HG03159 (cell line): ENCODE measurements at regions not wholly inside any gene's neighbourhood (a gene's known extent, or its start where the extent isn't known, plus 50 kb on each side); places are given as distances from the start of the nearest gene placed in this dataset.
A peak's percentile ranks its signal among the peaks of the same experiment; 100 is the strongest.

ENCODE experiments used
- ATAC-seq: cut with Tn5 transposase; IDR thresholded peaks from one replicate; pipeline ENCODE4 v1.9.1; 2021; ENCODE audit warnings: mild to moderate bottlenecking, moderate library complexity; ENCODE audit not compliant: unreplicated experiment

- no peak for ATAC-seq
Observed at GRCh38 chr2:108139521-108139920, 100.2 kb upstream of the SULT1C3 start.

DNA sequence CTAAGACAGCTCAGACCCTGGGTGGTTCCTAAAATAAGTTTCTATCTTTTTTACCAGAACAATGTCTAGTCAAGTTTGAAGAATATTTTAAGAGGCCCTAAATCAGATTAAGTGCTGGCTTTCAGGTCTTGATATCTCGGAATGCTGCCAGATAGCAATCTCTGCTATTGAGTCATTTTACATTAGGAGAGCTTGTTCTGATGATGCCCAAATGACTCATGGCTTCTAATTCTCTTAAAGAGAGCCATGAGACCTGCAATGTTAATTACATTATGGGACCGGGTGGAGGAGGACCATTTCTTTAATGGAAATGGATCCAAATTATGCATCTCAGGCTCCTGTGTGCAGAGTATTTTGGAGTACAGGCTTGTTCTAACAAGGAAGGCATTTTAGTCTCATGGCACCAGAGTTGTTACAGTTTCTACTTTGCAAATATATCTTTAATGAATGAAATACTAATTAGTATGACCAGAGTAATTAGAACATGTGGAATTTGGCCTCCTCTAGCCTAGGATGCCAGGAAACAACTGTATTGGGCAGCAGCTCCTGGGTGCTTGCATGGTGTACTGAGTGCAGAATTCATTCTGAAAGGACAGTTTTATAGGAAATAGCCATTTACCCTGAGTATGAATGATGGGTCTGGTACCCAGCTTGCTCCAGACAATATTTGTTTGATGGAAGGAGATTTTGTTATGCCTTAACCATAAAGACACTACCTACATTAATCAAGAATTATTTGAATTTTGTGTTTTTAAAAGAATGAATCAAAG is 94.0 kb upstream of the SULT1C3 start:
- ATAC-seq: no peak

DNA sequence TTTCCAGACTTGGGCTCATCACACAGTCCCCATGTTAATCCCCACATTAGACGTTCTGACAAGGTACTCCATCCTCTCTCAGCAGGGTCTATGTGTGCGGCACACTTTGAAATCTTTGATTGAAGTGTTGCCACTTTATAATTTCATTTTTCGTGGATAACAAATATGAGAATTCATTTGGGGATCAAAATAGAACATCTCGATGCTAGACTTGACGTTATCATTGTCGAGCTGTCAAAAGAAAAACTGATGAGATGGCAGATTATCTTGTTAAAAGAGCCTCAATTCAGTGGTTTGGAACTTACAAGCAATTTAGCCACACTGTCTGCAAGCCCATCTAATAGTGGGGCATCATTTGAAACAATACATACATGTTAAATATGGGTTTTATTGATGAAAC is 91.2 kb upstream of the SULT1C3 start:
- no peak for ATAC-seq

DNA sequence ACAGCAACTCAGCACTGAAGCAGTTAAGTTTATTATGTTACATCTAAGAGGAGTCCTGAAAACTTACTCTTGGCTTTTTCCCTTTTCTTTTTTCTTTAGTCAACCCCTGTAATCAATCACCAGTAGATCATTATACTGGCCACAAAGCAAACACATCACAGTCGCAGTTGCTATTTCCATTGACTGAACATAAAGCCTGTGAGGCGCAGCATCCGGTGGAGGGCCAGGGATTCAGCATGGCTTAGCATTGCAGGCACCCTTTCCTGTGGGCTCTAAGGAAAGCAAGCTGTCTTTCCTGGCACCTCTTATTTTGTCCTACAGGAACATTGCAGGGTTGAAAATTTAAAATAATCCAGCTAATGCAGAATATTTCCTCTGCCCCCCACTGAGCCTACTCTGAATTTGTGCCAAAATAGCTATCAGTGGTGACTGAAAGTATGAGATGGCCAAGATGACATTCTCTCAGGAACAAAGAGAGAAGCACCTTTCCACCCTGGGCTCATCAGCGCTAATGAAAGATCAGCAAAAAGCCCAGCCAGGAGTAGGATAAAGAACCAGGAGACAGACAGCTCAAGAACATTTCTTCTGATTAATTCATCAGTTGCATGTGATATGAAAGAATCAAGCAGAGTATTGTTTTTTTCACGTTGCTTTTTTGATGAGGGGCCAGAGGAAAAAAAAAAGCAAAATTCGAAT is 85.3 kb upstream of the SULT1C3 start:
- no peak for ATAC-seq

DNA sequence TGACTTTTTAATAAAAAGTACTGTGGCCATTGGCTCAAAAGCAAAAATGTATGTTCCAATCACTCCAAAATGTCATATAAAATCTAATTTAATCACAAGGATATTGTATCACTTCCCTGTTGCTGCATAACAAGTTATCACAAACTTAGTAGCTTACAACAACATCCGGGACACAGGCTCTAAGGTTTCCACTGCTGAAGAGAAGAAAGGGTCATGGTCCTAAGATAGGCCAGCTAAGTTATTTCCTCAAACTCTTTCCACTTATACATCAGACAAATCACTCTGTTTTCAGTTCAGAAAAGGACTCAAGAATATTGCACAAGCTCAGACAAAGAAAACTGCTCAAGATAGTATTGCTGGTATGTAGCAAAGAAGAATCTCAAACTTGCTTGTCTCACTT is 78.5 kb upstream of the SULT1C3 start:
- no peak for ATAC-seq

- no peak for ATAC-seq
Observed at GRCh38 chr2:108164318-108164717, 75.5 kb upstream of the SULT1C3 start.

DNA sequence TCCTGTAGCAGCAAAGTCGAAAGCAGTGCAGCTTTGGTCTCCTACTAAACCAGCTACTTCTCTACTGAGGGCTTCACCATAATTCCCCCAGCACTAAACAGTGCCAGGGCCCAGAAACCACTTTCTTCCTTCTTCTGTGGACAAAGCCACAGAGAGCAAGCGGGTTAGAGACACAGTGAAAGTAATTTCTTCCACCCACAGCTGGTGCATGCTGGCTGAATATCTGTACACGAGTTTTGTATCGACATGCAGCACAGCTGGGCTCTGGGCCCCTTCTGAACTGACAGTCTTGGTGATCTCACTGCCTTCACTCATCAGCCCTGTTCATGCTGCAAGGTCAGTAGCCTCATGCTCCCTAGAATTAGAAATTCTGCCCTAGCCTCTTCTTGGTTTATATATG is 74.0 kb upstream of the SULT1C3 start:
- ATAC-seq: no peak

- ATAC-seq: no peak
Observed at GRCh38 chr2:108167699-108168098, 72.1 kb upstream of the SULT1C3 start.

DNA sequence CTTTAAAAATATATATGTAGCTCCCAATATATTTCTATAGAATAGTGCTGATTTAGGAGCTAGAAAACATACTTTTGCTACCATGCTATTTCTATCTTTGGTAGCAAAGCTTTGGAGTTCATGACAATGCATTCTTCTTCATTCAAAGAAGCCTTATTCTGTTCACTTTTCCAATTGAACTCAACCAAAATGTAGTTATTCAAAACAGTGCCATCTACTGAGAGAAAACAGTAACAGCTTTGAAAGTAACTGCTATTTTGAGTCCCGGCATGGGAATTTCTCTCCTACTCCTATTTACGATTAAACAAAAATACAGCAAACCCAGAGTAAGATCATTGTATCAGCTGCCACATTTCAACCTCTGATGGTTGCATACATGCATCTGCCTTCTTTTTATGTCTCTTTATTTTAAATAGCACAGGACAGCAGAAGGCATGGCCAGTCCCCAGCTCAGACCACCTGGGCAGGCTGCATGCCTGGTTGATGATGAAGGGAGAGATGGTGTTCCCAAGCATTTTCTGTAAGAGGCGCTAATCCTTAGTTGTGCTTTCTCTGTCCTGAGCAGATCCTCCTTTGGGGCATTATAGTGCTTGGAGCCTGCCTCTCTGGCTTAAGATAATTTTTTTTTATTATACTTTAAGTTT is 69.7 kb upstream of the SULT1C3 start:
- peak; percentile 45 for ATAC-seq

GRCh38 chr2:108171657-108172056 is 68.1 kb upstream of the SULT1C3 start:
- ATAC-seq: no peak

DNA sequence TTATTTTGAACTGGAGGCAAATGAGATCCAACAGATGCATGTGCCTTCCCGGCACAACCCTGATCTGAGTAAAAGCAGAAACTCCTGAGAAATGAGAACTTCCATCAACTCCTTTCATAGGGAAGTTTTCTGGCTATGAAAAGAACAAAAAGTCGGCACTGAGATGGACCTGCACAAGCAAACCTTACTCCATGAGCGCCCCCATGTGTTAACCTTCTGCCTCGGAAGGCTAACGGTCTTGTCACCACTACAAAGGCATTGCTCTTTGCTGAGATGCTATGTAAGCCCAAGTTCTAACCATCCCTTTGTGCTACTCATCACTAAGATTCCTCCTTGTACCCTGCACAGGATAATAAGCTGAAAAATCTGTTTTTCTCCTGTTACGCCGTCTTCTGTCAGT is 57.3 kb upstream of the SULT1C3 start:
- no peak for ATAC-seq

DNA sequence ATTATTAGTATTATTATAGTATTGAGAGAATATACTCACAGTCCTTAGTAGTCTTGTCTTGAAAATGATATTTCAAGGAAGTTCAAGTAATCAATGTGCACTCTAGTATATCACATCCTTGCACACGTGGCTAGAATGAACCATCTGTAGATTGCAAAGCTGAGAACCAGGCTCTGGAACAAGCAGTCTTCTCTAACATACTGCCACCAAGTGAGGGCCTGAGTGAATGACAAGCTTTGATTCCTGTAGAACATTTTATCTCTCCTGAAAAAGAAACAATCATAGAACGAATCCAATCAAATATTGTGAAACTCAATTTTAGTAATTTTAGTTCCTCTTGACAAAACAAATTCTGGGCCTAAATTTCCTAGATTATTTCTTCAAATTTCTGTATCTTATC is 55.3 kb upstream of the SULT1C3 start:
- ATAC-seq: peak; percentile 84

DNA sequence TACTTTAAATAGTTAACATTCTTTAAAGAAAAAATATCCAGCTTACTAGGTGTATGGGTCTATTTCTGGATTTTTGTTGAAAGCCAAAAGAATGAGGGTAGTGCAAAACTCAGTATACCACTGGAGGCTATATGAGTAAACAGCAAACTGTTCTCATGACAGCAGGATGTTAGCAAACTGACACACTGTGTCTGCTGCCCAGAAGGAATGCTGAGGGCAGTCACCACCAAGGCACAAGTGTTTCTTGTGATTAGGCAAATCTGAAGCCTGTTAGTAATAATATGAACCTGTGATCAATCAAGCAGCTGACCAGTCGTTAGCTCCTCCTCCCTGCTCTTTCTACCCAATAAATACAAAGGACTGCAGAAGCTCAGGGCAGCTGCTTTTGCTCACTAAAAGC is 50.5 kb upstream of the SULT1C3 start:
- ATAC-seq: no peak
